GM11168 (cell line): ENCODE measurements at regions not wholly inside any gene's neighbourhood (a gene's known extent, or its start where the extent isn't known, plus 50 kb on each side); places are given as distances from the start of the nearest gene placed in this dataset.

Source experiments
- in situ Hi-C: fragments of 300-500 bp; cut with MboI; formaldehyde crosslinking; loops from one replicate; pipeline ENCODE4 v1.12.0; 2022; ENCODE audit warnings: low sequenced_read_pairs; ENCODE audit not compliant: unreplicated experiment

- in situ Hi-C loops, result loop anchor here (10.0 kb wide), 1 partner anchor 268 kb away; no protein-coding TSS in a partner anchor
Observed at GRCh38 chr2:84292545-84292944, 166.5 kb downstream of the SUCLG1 start.

- in situ Hi-C loops, result loop anchor here (10.0 kb wide), 1 partner anchor 266 kb away; no protein-coding TSS in a partner anchor
Observed at GRCh38 chr2:84290537-84290936, 168.5 kb downstream of the SUCLG1 start.

GRCh38 chr2:84288293-84288692 lies 170.8 kb downstream of the SUCLG1 start:
- in situ Hi-C loops, result no loop called here

- in situ Hi-C loops, result no loop called here
Observed at GRCh38 chr2:84286878-84287277, 172.2 kb downstream of the SUCLG1 start.

GRCh38 chr2:84285056-84285747 lies 173.9 kb downstream of the SUCLG1 start:
- in situ Hi-C loops, result no loop called here

GRCh38 chr2:84283506-84283905 lies 175.6 kb downstream of the SUCLG1 start:
- in situ Hi-C loops, result no loop called here

- in situ Hi-C loops, result no loop called here
Observed at GRCh38 chr2:84281510-84281909, 177.6 kb downstream of the SUCLG1 start.

GRCh38 chr2:84280873-84281272 lies 178.2 kb downstream of the SUCLG1 start:
- in situ Hi-C loops, result no loop called here

GRCh38 chr2:84278386-84278785 lies 180.7 kb downstream of the SUCLG1 start:
- in situ Hi-C loops, result no loop called here

- in situ Hi-C loops, result no loop called here
Observed at GRCh38 chr2:84276590-84277255, 182.4 kb downstream of the SUCLG1 start.

GRCh38 chr2:84273406-84273805 lies 185.7 kb downstream of the SUCLG1 start:
- in situ Hi-C loops, result no loop called here

- in situ Hi-C loops, result no loop called here
Observed at GRCh38 chr2:84271977-84272376, 187.1 kb downstream of the SUCLG1 start.

- in situ Hi-C loops, result no loop called here
Observed at GRCh38 chr2:84257831-84258230, 201.2 kb downstream of the SUCLG1 start.

GRCh38 chr2:84251651-84252302 lies 207.3 kb downstream of the SUCLG1 start:
- in situ Hi-C loops, result no loop called here

GRCh38 chr2:84249140-84249539 lies 209.9 kb downstream of the SUCLG1 start:
- in situ Hi-C loops, result no loop called here

- in situ Hi-C loops, result no loop called here
Observed at GRCh38 chr2:84247532-84247931, 211.5 kb downstream of the SUCLG1 start.

GRCh38 chr2:84243788-84244733 lies 215.0 kb downstream of the SUCLG1 start:
- in situ Hi-C loops, result no loop called here

- in situ Hi-C loops, result no loop called here
Observed at GRCh38 chr2:84238907-84239306, 220.2 kb downstream of the SUCLG1 start.

GRCh38 chr2:84236288-84236687 lies 222.8 kb downstream of the SUCLG1 start:
- in situ Hi-C loops, result no loop called here

- in situ Hi-C loops, result no loop called here
Observed at GRCh38 chr2:84234103-84234502, 225.0 kb downstream of the SUCLG1 start.
